Aorta (tissue), 5 donors: ENCODE measurements at regions not wholly inside any gene's neighbourhood (a gene's known extent, or its start where the extent isn't known, plus 50 kb on each side); places are given as distances from the start of the nearest gene placed in this dataset.

ENCODE experiments used
- ATAC-seq: fragments of 200-7000 bp; cut with Tn5 transposase; one replicate; pipeline ENCODE4 v1.9.1; 2022; ENCODE audit warnings: moderate library complexity; ENCODE audit not compliant: low FRiP score
- DNase-seq, 2 donors: peaks; one replicate each; pipeline ENCODE4 v3.0.0-alpha.2; 2020
- H3K27ac ChIP-seq, 2 donors: one replicate each; pipeline ENCODE4 v1.5.1; 2013; ENCODE audit warnings: low read length in 2 of 2, mild to moderate bottlenecking in 2 of 2, moderate library complexity in 2 of 2, control low read depth in 1 of 2, inconsistent platforms in 1 of 2, low read depth in 1 of 2
- H3K27me3 ChIP-seq, 2 donors: one replicate each; pipeline ENCODE4 v1.6.1; 2013; ENCODE audit warnings: control low read depth in 1 of 2, low read length in 1 of 2, mild to moderate bottlenecking in 1 of 2, moderate library complexity in 1 of 2; ENCODE audit not compliant: insufficient read depth in 2 of 2, control insufficient read depth in 1 of 2
- H3K36me3 ChIP-seq, 2 donors: one replicate each; pipeline ENCODE4 v1.6.1; 2013; ENCODE audit warnings: control low read depth in 1 of 2, low read length in 1 of 2, mild to moderate bottlenecking in 1 of 2; ENCODE audit not compliant: insufficient read depth in 2 of 2, control insufficient read depth in 1 of 2
- H3K4me1 ChIP-seq, 2 donors: one replicate each; pipeline ENCODE4 v1.6.1; 2013; ENCODE audit warnings: low read length in 2 of 2, control low read depth in 1 of 2, mild to moderate bottlenecking in 1 of 2, moderate library complexity in 1 of 2; ENCODE audit not compliant: insufficient read depth in 2 of 2, control insufficient read depth in 1 of 2
- H3K4me3 ChIP-seq, 2 donors: one replicate each; pipeline ENCODE4 v1.5.1; 2013; ENCODE audit warnings: low read length in 2 of 2, control low read depth in 1 of 2, mild to moderate bottlenecking in 1 of 2
- H3K9me3 ChIP-seq: one replicate; pipeline ENCODE4 v1.6.1; 2013; ENCODE audit warnings: mild to moderate bottlenecking, low read length; ENCODE audit not compliant: control insufficient read depth
- WGBS, 2 donors: extraction: QIAGEN DNeasy Blood & Tissue Kit; methylation state at CpG; one replicate each; pipeline ENCODE4 v1.1.7; 2013; 5-methylcytosine and 5-hydroxymethylcytosine counted together
- intact Hi-C, 2 donors: fragments of 100-400 bp; cut with DNase I; formaldehyde crosslinking; loops; one replicate each; pipeline versions ENCODE4 v1.14.2 to v1.15.0; 2022
- donor health status: healthy with polysubstance abuse.
- donor health status: Bipolar disorder and iron deficiency.
- donor health status: DM: no; HTN: no; CAD: no.
- donor health status: DM: no; HTN: no; CAD: no.
- donor health status: DM: yes; HTN: yes; CAD: no.

DNA sequence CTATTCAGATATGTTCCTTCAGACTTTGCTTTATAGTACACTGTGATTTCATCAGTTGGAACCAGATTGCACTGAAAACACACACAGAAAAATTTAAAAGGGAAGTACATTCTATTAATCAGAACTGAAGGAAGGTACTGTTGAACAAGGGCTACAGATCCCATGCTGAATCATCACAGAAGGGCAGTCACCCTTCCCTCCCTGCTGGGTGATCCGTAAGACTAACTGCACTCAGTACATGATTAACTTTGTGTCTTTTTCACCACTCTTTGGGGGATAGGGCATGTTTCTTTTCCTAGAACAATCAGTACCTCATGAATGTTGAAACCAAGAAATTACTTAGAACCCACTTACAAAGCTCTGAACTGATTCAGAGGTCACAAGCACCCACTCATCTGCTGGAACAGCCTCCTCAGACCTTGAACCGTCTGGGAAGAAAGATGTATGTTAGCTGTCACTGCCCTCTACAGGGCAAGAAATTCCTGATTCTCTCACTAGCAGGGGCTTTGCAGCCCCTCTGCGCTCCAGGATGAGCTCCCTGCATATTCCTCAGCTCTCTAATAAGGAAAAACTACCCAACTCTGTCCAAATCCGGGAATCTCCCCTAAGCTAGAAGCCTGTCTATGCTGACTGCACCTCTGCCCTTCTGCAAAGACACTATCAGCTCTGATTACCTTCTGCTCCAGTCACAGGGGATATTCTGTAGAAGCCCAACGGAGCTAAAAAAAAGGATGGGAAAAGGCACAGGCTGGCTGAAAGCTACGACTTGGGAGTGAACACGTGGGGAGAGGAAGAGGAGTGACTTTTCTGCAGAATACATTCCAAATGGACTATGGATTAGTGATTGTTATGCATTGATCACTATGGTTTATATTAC is 51.0 kb downstream of the IARS1 start:
- Histone ChIP-seq H3K36me3 (peaks cover 20 to 26% of the 10 kb centered on the region in 2 donors), H3K9me3 (no peaks in the 10 kb centered on the region), H3K27me3 (no peaks in the 10 kb centered on the region), H3K4me3 (no peak overlapping the region), H3K4me1 (no peaks in the 10 kb centered on the region), H3K27ac (no peak overlapping the region)
- DNase-seq = no peak
- intact Hi-C loops = loop anchor here in 1 of 2 donors (10.0 kb wide), 1 partner anchor 62 kb away; no protein-coding TSS in a partner anchor
- ATAC-seq = no peak
- WGBS, 2 donors = 57 to 58% methylated on average over 7 of the region's 7 CpGs

DNA sequence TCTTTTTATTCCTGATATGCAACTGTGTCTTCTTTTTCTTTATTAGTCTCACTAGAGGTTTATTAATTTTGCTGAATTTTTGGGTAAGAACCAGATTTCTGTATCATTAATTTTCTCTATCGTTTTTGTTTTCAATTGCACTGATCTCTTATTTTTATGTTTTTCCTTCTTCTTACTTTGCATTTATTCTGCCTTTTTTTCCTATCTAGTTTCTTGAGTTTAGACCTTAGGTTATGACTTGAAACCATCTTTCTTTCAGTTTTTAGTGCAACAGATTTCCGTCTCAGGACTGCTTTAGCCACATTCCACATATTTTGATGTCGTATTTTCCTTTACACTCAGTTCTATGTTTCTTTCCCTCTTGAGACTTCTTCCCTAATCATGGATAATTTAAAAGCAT is 56.6 kb downstream of the IARS1 start:
- no peak for DNase-seq
- intact Hi-C loops = loop anchor here in 1 of 2 donors (10.0 kb wide), 1 partner anchor 102 kb away; no protein-coding TSS in a partner anchor
- H3K36me3 ChIP-seq = peaks cover 3 to 7% of the 10 kb centered on the region in 2 donors
- no peaks in the 10 kb centered on the region for H3K4me1 ChIP-seq
- ATAC-seq = no peak
- no peak overlapping the region for H3K27ac ChIP-seq
- no peaks in the 10 kb centered on the region for H3K9me3 ChIP-seq
- WGBS, 2 donors = 93 to 94% methylated on average over 3 of the region's 3 CpGs
- H3K27me3 ChIP-seq = no peaks in the 10 kb centered on the region
- H3K4me3 ChIP-seq = no peak overlapping the region

DNA sequence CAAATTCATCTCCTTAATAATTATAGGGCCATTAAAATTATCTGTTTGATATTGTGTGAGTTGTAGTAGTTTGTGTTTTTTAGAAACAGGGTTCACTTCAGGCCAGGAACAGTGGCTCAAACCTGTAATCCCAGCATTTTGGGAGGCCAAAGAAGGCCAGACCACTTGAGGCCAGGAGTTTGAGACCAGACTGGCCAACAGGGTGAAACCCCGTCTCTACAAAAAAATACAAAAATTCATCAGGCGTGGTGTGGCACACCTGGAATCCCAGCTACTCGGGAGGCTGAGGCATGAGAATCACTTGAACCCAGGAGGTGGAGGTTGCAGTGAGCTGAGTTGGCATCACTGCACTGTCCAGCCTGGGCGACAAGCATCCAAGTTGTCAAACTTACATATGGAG is 57.0 kb downstream of the IARS1 start:
- no peaks in the 10 kb centered on the region for H3K27me3 ChIP-seq
- no peaks in the 10 kb centered on the region for H3K9me3 ChIP-seq
- no peak for ATAC-seq
- intact Hi-C loops = loop anchor here in 1 of 2 donors (10.0 kb wide), 1 partner anchor 102 kb away; no protein-coding TSS in a partner anchor
- no peaks in the 10 kb centered on the region for H3K4me1 ChIP-seq
- no peak for DNase-seq
- H3K36me3 ChIP-seq = peaks cover 3 to 7% of the 10 kb centered on the region in 2 donors
- H3K27ac ChIP-seq = no peak overlapping the region
- WGBS, 2 donors = 80 to 96% methylated on average over 4 of the region's 4 CpGs
- no peak overlapping the region for H3K4me3 ChIP-seq

DNA sequence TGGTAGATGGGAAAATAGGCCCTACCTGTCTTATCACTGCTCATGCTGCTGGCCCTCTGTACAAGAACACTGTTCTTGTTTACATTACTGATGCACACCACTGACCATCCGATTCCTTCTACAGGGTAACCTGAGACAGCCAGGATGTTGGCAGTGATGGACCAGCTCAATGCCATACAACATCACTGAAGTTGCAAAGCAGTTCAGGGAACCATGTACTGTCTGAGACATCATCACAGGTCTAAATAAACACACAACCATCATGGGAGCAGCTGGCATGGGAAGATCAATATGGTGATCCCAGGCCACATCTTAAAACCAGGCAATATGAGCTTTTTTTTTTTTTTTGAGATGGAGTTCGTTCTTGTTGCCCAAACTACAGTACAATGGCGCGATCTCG is 59.0 kb downstream of the IARS1 start:
- no peaks in the 10 kb centered on the region for H3K4me1 ChIP-seq
- intact Hi-C loops = loop anchor here (5.0 to 10.0 kb wide), 2 partner anchors 92 to 100 kb away; no protein-coding TSS in a partner anchor
- H3K27ac ChIP-seq = no peak overlapping the region
- no peaks in the 10 kb centered on the region for H3K27me3 ChIP-seq
- H3K9me3 ChIP-seq = no peaks in the 10 kb centered on the region
- peaks cover 0 to 5% of the 10 kb centered on the region in 2 donors for H3K36me3 ChIP-seq
- WGBS, 2 donors = 88 to 94% methylated on average over 5 of the region's 5 CpGs
- DNase-seq = no peak
- ATAC-seq = no peak
- no peak overlapping the region for H3K4me3 ChIP-seq

DNA sequence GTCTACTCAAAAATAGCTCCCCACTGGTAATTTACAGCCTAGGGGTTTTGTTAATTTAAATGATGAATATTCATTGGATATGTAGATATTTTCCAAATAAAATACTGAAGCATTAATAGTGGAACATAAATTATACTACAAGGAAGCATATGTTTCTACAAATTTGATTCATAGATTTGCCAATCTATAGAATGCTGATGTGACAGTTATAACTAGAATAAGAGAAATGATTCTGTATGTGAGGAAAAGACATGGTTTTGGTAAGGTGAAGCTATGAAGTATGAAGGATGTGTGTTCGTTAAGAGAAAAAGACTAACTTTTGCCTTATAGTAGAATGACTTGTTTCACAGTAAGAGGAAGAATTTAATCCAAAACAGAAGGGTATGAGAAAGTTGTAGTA is 61.3 kb downstream of the IARS1 start:
- no peak for ATAC-seq
- DNase-seq = no peak
- Histone ChIP-seq H3K36me3 (peaks cover 0 to 5% of the 10 kb centered on the region in 2 donors), H3K4me3 (no peak overlapping the region), H3K4me1 (no peaks in the 10 kb centered on the region), H3K27ac (no peak overlapping the region), H3K9me3 (no peaks in the 10 kb centered on the region), H3K27me3 (no peaks in the 10 kb centered on the region)
- intact Hi-C loops = loop anchor here (5.0 to 10.0 kb wide), 2 partner anchors 90 to 97 kb away; no protein-coding TSS in a partner anchor
- WGBS, 2 donors = 74 to 89% methylated on average over 1 of the region's 1 CpG

DNA sequence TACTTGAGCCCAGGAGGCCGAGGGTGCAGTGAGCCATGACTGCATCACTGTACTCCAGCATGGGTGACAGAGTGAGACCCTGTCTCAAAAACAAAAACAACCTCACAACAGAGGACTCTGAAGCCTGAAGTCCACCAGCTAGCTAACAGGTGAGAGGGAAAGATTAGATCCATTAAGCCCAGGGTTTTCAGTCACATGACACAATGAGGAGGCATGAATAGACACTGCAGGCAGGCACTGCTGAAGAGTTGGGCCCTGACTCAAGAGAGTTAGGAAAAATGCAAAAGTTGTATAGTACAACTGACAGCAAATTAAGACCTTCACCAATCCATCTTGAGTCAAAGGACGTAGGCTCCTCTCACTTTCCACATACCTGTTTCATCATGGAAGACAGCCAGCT is 64.9 kb downstream of the IARS1 start:
- Histone ChIP-seq H3K36me3 (peaks cover 0 to 10% of the 10 kb centered on the region in 2 donors), H3K9me3 (no peaks in the 10 kb centered on the region), H3K27ac (no peak overlapping the region), H3K4me1 (no peaks in the 10 kb centered on the region), H3K27me3 (no peaks in the 10 kb centered on the region), H3K4me3 (no peak overlapping the region)
- WGBS, 2 donors = 93% methylated on average over 2 of the region's 2 CpGs
- ATAC-seq = no peak
- no peak for DNase-seq
- intact Hi-C loops = no loop called here

DNA sequence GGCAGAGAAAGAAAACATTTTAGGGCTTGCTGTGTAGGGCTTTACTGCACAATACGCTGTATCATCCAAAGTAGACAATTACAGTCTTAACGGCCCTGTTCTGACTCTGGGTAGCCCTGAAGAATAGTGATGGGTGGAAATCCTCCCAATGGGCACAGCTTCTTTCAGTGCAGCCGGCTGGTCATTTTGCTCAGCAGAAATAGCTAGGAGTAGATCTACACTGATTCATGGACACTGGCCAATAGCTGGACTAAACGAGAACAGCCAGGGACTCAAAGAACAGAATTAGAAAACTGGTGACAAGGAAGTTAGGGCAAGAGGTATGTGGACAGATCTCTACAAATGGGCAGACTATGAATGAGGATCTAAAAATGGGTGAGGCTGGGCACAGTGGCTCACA is 69.3 kb downstream of the IARS1 start:
- no peaks in the 10 kb centered on the region for H3K4me1 ChIP-seq
- no peak overlapping the region for H3K27ac ChIP-seq
- peaks cover 3 to 24% of the 10 kb centered on the region in 2 donors for H3K36me3 ChIP-seq
- no peaks in the 10 kb centered on the region for H3K27me3 ChIP-seq
- ATAC-seq (no peak), DNase-seq (no peak)
- no peak overlapping the region for H3K4me3 ChIP-seq
- H3K9me3 ChIP-seq = no peaks in the 10 kb centered on the region
- intact Hi-C loops = no loop called here
- 61 to 63% methylated on average over 4 of the region's 4 CpGs for WGBS, 2 donors

DNA sequence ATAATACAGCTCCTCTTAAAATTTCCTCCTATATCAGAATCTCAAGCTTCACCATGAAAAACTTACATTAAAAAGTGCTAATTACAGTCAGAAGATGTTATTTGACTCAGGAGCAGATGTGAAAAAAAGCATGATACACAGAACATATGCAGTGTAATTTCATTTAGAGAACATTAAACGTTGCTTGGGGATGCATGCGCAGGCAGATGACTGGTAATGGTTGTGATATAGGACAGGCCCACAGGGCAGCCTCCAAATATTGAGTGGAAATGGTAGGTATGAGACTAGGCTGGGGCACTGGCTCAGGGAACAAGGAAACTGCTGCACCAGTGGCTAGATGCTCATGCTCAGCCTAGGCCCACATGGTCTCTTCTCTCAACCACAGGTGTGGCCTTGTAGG is 69.7 kb downstream of the IARS1 start:
- intact Hi-C loops = no loop called here
- Histone ChIP-seq H3K9me3 (no peaks in the 10 kb centered on the region), H3K4me3 (no peak overlapping the region), H3K36me3 (peaks cover 3 to 24% of the 10 kb centered on the region in 2 donors), H3K27me3 (no peaks in the 10 kb centered on the region), H3K4me1 (no peaks in the 10 kb centered on the region), H3K27ac (no peak overlapping the region)
- WGBS, 2 donors = 85 to 91% methylated on average over 2 of the region's 2 CpGs
- DNase-seq (no peak), ATAC-seq (no peak)
